Adrenal gland (tissue), 9 donors: ENCODE measurements at regions not wholly inside any gene's neighbourhood (a gene's known extent, or its start where the extent isn't known, plus 50 kb on each side); places are given as distances from the start of the nearest gene placed in this dataset.
"Not testable (repeated sequence)": the region's sequence is repeated elsewhere in the genome, so short reads cannot be mapped to it uniquely, and the experiment has no call there.

Source experiments
- DNase-seq, 7 donors: peaks; one replicate each; pipeline ENCODE4 v3.0.0-alpha.2; 2019 to 2020
- H3K27ac ChIP-seq, 5 donors: fragments of 200-600 bp; sonication (generic) in 4 of 5; 1 replicate in 3 of 5; 2 replicates in 2 of 5; pipeline versions ENCODE4 v1.5.1 to v1.8.0; 2016 to 2020; ENCODE audit warnings: mild to moderate bottlenecking in 1 of 5
- H3K27me3 ChIP-seq: fragments of 200-600 bp; 2 replicates; pipeline ENCODE4 v1.8.0; 2021
- H3K36me3 ChIP-seq, 2 donors: fragments of 200-600 bp; replicated peaks in 1 of 2; 1 replicate in 1 of 2; 2 replicates in 1 of 2; pipeline versions ENCODE4 v1.5.1 to v1.8.0; 2018 to 2022
- H3K4me1 ChIP-seq, 2 donors: fragments of 200-600 bp; replicated peaks in 1 of 2; 1 replicate in 1 of 2; 2 replicates in 1 of 2; pipeline versions ENCODE4 v1.5.1 to v1.8.0; 2018 to 2021
- H3K4me3 ChIP-seq, 4 donors: fragments of 200-600 bp; sonication (generic) in 3 of 4; one replicate each; pipeline ENCODE4 v1.5.1; 2016 to 2018
- H3K9me3 ChIP-seq, 3 donors: fragments of 200-600 bp; sonication (generic) in 1 of 3; replicated peaks in 1 of 3; 1 replicate in 2 of 3; 2 replicates in 1 of 3; pipeline versions ENCODE4 v1.5.1 to v1.8.0; 2016 to 2021
- CTCF ChIP-seq, 6 experiments: fragments of 450-650 bp in 4 of 6; fragments of 200-600 bp in 2 of 6; sonication (generic) in 1 of 6; IDR thresholded peaks; 1 replicate in 5 of 6; 2 replicates in 1 of 6; pipeline versions ENCODE4 v1.5.1 to v1.8.0; 2016 to 2021; ENCODE audit warnings: antibody characterized with exemption in 6 of 6, mild to moderate bottlenecking in 2 of 6, moderate library complexity in 1 of 6
- POLR2A ChIP-seq, 2 donors: fragments of 450-650 bp; IDR thresholded peaks; one replicate each; pipeline ENCODE4 v1.6.1; 2017; ENCODE audit warnings: antibody characterized with exemption in 2 of 2, mild to moderate bottlenecking in 2 of 2, moderate library complexity in 1 of 2
- WGBS, 4 donors: extraction: QIAGEN DNeasy Blood & Tissue Kit in 2 of 4; methylation state at CpG; one replicate each; pipeline versions ENCODE4 v1.1.5 to v1.1.7; 2013 to 2017; 5-methylcytosine and 5-hydroxymethylcytosine counted together
- intact Hi-C, 2 donors: fragments of 100-400 bp; cut with DNase I; formaldehyde crosslinking; loops; one replicate each; pipeline versions ENCODE4 v1.14.1 to v1.15.0; 2022 to 2023
- donor health status: healthy with polysubstance abuse.
- donor health status: Bipolar disorder and iron deficiency.
- donor health status: DM: yes; HTN: yes; CAD: no.
- donor health status: DM: no; HTN: no; CAD: no.
- donor health status: DM: no; HTN: no; CAD: no.

- intact Hi-C loops, H3K27ac ChIP-seq, H3K36me3 ChIP-seq, H3K9me3 ChIP-seq, DNase-seq, H3K4me3 ChIP-seq, H3K4me1 ChIP-seq, H3K27me3 ChIP-seq: not testable (repeated sequence)
- 95 to 96% (median 95%) methylated on average over 9 of the region's 9 CpGs for WGBS, 4 donors
These were observed 78.7 kb upstream of the DRD5 start for GRCh38 chr4:9702696-9703095.

DNA sequence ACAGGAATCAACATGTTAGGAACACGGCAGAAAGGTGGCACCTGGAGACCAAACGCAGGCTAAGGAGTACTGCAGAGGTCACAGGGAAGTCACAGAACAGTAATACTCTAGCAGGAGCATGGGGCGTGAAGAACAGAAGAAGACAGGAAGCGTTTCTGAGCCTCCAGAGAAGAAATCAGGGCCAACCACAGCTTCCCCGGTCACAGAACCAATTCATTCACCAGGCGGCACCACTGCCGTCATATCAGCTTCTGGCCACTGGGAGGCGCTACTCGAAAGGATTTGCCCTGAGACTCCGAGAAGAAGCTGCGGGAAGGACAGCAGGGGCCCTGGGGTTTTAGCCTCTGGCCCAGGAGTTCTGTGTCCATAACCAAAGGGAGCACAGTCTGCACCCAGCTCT, 78.0 kb upstream of the DRD5 start:
- Histone ChIP-seq H3K9me3 (no peaks in the 10 kb centered on the region), H3K4me3 (no peak overlapping the region), H3K27me3 (no peaks in the 10 kb centered on the region), H3K27ac (no peak overlapping the region), H3K4me1 (no peaks in the 10 kb centered on the region), H3K36me3 (no peaks in the 10 kb centered on the region)
- 15 to 32% (median 21%) methylated on average over 9 to 11 of the region's 11 CpGs for WGBS, 4 donors
- TF ChIP-seq POLR2A (IDR thresholded peaks at IDR 0.05) (no peak), CTCF (IDR thresholded peaks at IDR 0.05) (peak; percentile 33 to 50 (median 42))
- DNase-seq = peak in 6 of 7 donors; percentile 23 to 71 (median 46)
- intact Hi-C loops = no loop called here

DNA sequence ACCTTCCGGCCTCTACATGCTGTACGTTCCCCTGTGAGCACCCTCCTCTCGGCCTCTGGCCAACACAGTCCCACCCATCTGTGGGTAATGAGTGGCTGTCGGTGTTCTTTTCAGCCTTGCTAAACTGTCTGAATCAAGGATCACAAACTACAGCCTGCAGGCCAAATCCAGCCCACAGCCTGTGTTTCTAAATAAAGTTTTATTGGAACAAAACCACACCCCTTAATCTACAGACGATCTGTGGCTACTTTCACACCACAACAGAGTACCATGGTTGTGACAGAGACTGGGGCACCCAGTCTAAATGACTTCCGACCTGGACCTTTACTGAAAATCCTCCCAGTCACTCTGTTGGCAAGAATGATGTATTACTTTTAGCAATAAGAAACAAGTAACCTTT, 77.3 kb upstream of the DRD5 start:
- H3K27ac ChIP-seq, DNase-seq, H3K36me3 ChIP-seq, intact Hi-C loops, H3K4me1 ChIP-seq, H3K4me3 ChIP-seq, H3K27me3 ChIP-seq, H3K9me3 ChIP-seq: not testable (repeated sequence)
- WGBS, 4 donors = 86 to 89% (median 88%) methylated on average over 6 of the region's 6 CpGs

GRCh38 chr4:9704551-9705332, 76.7 kb upstream of the DRD5 start:
- intact Hi-C loops = no loop called here
- WGBS, 4 donors = 71 to 83% (median 80%) methylated on average over 9 to 13 of the region's 13 CpGs

GRCh38 chr4:9707281-9707680, 74.2 kb upstream of the DRD5 start:
- H3K9me3 ChIP-seq, H3K27me3 ChIP-seq, intact Hi-C loops, H3K36me3 ChIP-seq, H3K4me1 ChIP-seq, H3K4me3 ChIP-seq, H3K27ac ChIP-seq: not testable (repeated sequence)
- WGBS, 4 donors = 46 to 54% (median 50%) methylated on average over 4 to 10 of the region's 10 CpGs
- peak in 1 of 7 donors; percentile 3 for DNase-seq

More at GRCh38 chr4:9704551-9705332, 76.7 kb upstream of the DRD5 start:
- DNase-seq = no peak
- no peaks in the 10 kb centered on the region for H3K27me3 ChIP-seq
- no peak overlapping the region for H3K4me3 ChIP-seq
- TF ChIP-seq CTCF (IDR thresholded peaks at IDR 0.05) (no peak), POLR2A (IDR thresholded peaks at IDR 0.05) (no peak)
- H3K4me1 ChIP-seq = no peaks in the 10 kb centered on the region
- H3K27ac ChIP-seq = no peak overlapping the region
- H3K9me3 ChIP-seq = no peaks in the 10 kb centered on the region
- no peaks in the 10 kb centered on the region for H3K36me3 ChIP-seq

DNA sequence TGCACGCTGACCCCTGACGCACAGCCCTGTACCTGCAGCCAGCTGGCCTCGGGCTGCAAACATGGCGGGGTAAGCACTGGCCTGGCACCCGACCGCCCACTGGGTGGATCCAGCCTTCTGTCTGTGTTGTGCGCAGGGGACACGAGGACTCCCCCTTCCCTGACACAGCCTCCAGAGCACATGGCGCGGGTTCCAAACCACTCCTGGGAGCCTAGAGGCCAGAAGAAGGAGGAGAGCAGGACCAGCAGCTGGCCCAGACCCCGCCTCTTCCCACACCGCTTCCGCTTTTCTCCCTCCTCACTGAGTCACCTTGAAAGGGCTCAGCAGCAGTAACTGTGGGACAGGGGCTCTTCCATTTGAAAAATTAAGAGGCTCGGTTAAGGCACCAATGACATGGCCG, 73.5 kb upstream of the DRD5 start:
- intact Hi-C loops, H3K27ac ChIP-seq, H3K27me3 ChIP-seq, DNase-seq, H3K36me3 ChIP-seq, H3K4me1 ChIP-seq, H3K9me3 ChIP-seq, H3K4me3 ChIP-seq: not testable (repeated sequence)
- 80 to 94% (median 85%) methylated on average over 5 to 15 of the region's 15 CpGs for WGBS, 4 donors
